ENCODE measurements at regions not wholly inside any gene's neighbourhood (a gene's known extent, or its start where the extent isn't known, plus 50 kb on each side); places are given as distances from the start of the nearest gene placed in this dataset.
"Not testable (repeated sequence)": the region's sequence is repeated elsewhere in the genome, so short reads cannot be mapped to it uniquely, and the experiment has no call there.

DNA sequence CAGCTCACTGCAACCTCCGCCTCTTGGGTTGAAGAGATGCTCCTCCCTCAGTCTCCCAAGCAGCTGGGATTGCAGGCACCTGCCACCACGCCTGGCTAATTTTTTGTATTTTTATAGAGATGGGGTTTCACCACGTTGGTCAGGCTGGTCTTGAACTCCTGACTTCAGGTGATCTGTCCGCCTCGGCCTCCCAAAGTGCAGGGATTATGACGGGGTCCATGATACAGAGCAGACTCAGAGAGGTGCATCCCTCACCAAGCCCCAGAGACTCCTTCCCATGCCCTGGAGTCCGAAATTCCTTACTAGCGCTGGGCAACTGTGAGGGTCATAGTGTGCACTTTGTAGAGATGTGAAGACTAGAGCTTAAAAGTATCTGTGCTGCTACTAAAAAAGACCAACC is 99.8 kb upstream of the IRX4 start:
- TF ChIP-seq, protein P1, sequence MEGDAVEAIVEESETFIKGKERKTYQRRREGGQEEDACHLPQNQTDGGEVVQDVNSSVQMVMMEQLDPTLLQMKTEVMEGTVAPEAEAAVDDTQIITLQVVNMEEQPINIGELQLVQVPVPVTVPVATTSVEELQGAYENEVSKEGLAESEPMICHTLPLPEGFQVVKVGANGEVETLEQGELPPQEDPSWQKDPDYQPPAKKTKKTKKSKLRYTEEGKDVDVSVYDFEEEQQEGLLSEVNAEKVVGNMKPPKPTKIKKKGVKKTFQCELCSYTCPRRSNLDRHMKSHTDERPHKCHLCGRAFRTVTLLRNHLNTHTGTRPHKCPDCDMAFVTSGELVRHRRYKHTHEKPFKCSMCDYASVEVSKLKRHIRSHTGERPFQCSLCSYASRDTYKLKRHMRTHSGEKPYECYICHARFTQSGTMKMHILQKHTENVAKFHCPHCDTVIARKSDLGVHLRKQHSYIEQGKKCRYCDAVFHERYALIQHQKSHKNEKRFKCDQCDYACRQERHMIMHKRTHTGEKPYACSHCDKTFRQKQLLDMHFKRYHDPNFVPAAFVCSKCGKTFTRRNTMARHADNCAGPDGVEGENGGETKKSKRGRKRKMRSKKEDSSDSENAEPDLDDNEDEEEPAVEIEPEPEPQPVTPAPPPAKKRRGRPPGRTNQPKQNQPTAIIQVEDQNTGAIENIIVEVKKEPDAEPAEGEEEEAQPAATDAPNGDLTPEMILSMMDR (conservative IDR thresholded peaks at IDR 0.05; ENCODE audit: low read depth in 2 of 2) = not testable (repeated sequence)
- not testable (repeated sequence) for TF ChIP-seq ZNF114 (CRISPR knock-in tag; IDR thresholded peaks at IDR 0.05); CREB1 (CRISPR knock-in tag; IDR thresholded peaks at IDR 0.05; ENCODE audit: low read depth)

Measured in GM23338 (cell line).